ENCODE measurements at regions not wholly inside any gene's neighbourhood (a gene's known extent, or its start where the extent isn't known, plus 50 kb on each side); places are given as distances from the start of the nearest gene placed in this dataset.

DNA sequence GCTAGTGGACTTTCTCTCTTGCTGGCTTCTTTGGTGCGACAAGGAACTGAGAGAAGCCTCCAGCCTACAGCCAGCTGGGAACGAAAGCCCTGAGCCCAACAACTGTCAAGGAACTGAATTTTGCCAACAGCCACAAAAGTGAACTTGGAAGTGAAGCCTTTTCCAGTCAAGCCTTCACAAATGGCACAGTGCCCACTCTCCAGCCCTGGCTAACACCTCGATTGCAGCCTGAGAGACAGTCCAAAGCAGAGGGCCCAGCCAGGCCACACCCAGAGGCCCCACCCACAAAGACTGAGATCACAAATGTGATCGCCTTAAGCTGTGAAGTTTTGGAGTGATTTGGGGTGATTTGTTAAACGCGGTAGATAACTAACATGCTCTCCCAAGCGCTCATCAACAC, 244.6 kb upstream of the SDK2 start:
- intact Hi-C loops (cut with DNase I) = no loop called here
- TF ChIP-seq, protein P1, sequence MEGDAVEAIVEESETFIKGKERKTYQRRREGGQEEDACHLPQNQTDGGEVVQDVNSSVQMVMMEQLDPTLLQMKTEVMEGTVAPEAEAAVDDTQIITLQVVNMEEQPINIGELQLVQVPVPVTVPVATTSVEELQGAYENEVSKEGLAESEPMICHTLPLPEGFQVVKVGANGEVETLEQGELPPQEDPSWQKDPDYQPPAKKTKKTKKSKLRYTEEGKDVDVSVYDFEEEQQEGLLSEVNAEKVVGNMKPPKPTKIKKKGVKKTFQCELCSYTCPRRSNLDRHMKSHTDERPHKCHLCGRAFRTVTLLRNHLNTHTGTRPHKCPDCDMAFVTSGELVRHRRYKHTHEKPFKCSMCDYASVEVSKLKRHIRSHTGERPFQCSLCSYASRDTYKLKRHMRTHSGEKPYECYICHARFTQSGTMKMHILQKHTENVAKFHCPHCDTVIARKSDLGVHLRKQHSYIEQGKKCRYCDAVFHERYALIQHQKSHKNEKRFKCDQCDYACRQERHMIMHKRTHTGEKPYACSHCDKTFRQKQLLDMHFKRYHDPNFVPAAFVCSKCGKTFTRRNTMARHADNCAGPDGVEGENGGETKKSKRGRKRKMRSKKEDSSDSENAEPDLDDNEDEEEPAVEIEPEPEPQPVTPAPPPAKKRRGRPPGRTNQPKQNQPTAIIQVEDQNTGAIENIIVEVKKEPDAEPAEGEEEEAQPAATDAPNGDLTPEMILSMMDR (IDR thresholded peaks at IDR 0.05) = no peak
- Histone ChIP-seq H3K27ac (no peak overlapping the region), H3K36me3 (no peaks in the 10 kb centered on the region), H3K4me1 (no peaks in the 10 kb centered on the region), H3K4me3 (no peak overlapping the region), H3K9me3 (no peaks in the 10 kb centered on the region), H3K27me3 (peaks cover 0 to 1% of the 10 kb centered on the region in 2 donors)
- ATAC-seq (no peak), DNase-seq (peak in 2 of 4 donors; percentile 36 to 62)

DNA sequence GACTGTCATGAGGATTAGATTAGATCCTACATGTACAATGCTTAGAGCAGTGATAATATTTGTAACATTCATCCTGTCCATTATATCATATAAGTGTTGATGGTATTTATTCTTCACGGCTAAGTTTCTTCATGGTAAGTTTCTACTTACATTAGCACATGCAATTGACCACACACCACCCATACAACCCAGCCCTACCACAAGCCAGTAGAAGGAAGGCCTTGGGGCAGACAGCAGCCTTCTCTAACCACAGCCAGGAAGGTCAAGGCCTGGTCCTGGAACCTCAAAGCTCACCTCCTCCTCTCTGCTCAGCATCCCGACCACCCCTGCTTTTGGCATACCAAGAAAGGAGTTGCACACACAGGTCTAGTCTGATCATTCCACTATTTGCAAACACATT, 245.2 kb upstream of the SDK2 start:
- DNase-seq (no peak), ATAC-seq (no peak)
- TF ChIP-seq, protein P1 (IDR thresholded peaks at IDR 0.05) = no peak
- H3K36me3 ChIP-seq = no peaks in the 10 kb centered on the region
- H3K9me3 ChIP-seq = no peaks in the 10 kb centered on the region
- H3K4me3 ChIP-seq = no peak overlapping the region
- no peaks in the 10 kb centered on the region for H3K4me1 ChIP-seq
- H3K27ac ChIP-seq = no peak overlapping the region
- H3K27me3 ChIP-seq = no peaks in the 10 kb centered on the region
- intact Hi-C loops (cut with DNase I) = no loop called here

DNA sequence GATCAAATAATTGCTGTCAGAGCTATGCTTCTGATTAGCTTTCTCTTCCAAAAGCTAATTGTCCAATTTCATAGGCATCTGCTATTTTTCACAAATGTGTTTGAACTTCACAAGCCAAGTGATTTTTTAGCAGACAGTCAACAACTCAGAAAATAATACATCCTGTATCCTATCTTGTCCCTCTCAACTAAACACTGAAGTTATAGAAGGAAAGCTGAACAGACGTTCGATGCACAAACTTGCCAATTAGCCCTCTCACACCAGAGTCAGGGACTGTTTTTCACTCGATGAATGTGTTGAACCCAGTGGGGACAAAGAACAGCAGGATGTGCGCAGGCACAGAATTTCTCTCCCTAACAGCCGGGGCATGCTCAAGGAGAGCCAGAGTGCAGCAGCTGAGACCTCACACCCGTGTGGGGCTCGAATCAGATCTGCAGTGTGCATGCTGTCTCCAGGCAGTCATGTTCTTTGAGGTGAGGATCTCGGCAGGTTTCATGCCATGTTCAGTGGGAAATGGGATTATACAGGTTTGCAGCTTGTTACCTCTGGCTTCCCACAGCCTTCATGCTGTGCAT, 246.7 kb upstream of the SDK2 start:
- no peak overlapping the region for H3K4me3 ChIP-seq
- no peak overlapping the region for H3K27ac ChIP-seq
- no peaks in the 10 kb centered on the region for H3K9me3 ChIP-seq
- TF ChIP-seq, protein P1 (IDR thresholded peaks at IDR 0.05) = no peak
- no peaks in the 10 kb centered on the region for H3K36me3 ChIP-seq
- DNase-seq (no peak), ATAC-seq (no peak)
- intact Hi-C loops (cut with DNase I) = no loop called here
- H3K27me3 ChIP-seq = peaks cover 0 to 14% of the 10 kb centered on the region in 2 donors
- no peaks in the 10 kb centered on the region for H3K4me1 ChIP-seq

DNA sequence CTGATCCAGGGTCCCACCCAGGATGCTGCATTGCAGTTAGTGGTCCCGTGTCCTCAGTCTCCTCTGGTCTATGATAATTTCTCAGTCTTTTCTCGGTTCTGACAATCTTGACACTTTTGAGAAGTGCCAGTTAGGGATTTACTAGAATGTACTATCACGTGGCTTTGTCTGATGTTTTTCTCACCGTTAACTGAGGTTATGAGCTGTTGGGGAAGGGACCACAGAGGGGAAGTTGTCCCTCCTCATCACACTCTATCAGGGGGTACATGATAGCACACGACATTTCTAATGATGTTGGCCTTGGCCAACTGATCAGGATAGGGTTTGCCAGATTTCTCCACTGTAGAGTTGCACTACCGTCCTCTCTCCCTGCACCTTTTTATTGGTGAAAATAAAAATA, 250.9 kb upstream of the SDK2 start:
- intact Hi-C loops (cut with DNase I) = no loop called here
- ATAC-seq = no peak

DNA sequence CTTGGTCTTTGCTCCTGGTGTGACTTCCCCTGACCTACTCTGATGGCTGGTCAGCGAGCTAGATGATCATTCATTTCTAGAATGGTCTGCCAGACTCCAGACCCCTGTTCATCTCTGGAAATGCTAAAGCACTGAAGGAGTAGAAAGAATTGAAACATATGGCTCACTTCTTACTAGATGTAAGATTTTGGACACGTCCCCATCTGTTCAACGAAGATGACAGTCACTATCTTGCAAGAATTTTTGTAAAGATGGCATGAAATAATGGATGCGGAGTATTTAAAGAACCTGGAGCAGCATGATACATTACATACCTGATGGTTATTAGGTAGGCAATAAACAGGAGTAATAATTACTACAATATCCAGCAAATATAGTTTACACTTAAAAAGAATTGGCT, 252.7 kb upstream of the SDK2 start:
- Histone ChIP-seq H3K9me3 (no peaks in the 10 kb centered on the region), H3K36me3 (no peaks in the 10 kb centered on the region)
- no peak for ATAC-seq

More for the DNA sequence above, 250.9 kb upstream of the SDK2 start:
- H3K4me1 ChIP-seq = no peaks in the 10 kb centered on the region
- H3K27me3 ChIP-seq = peaks cover 0 to 56% of the 10 kb centered on the region in 2 donors
- no peak for DNase-seq
- no peaks in the 10 kb centered on the region for H3K36me3 ChIP-seq
- no peak overlapping the region for H3K4me3 ChIP-seq
- TF ChIP-seq, protein P1 (IDR thresholded peaks at IDR 0.05) = no peak
- no peaks in the 10 kb centered on the region for H3K9me3 ChIP-seq
- H3K27ac ChIP-seq = no peak overlapping the region

More for the DNA sequence above, 252.7 kb upstream of the SDK2 start:
- H3K4me3 ChIP-seq = no peak overlapping the region
- intact Hi-C loops (cut with DNase I) = no loop called here
- TF ChIP-seq, protein P1 (IDR thresholded peaks at IDR 0.05) = no peak
- no peak overlapping the region for H3K27ac ChIP-seq
- no peak for DNase-seq
- H3K4me1 ChIP-seq = peaks cover 0 to 7% of the 10 kb centered on the region in 2 donors
- peaks cover 5 to 74% of the 10 kb centered on the region in 2 donors for H3K27me3 ChIP-seq

All from left lung (tissue), 4 donors.